ENCODE measurements at regions not wholly inside any gene's neighbourhood (a gene's known extent, or its start where the extent isn't known, plus 50 kb on each side); places are given as distances from the start of the nearest gene placed in this dataset.
"Not testable (repeated sequence)": the region's sequence is repeated elsewhere in the genome, so short reads cannot be mapped to it uniquely, and the experiment has no call there.

GRCh38 chr14:25298238-25298637 is 248.3 kb upstream of the STXBP6 start:
- no peaks in the 10 kb centered on the region for H3K4me1 ChIP-seq (replicated peaks in 1 of 2; ENCODE audit: control insufficient read depth in 2 of 2, insufficient read depth in 2 of 2, low read length in 2 of 2)
- no peaks in the 10 kb centered on the region for H3K9me3 ChIP-seq (replicated peaks; ENCODE audit: control insufficient read depth, insufficient read depth, low read depth, low read length)
- in situ Hi-C loops (cut with MboI) = no loop called here
- no peak overlapping the region for H2AFZ ChIP-seq (ENCODE audit: low read depth, low read length)
- FAIRE-seq (no peak), DNase-seq (ENCODE audit: extremely low read depth in 1 of 4, low spot score in 3 of 4) (no peak), ATAC-seq (no peak)
- no peaks in the 10 kb centered on the region for H3K27me3 ChIP-seq (ENCODE audit: control insufficient read depth in 2 of 2, insufficient read depth in 2 of 2, low read length in 2 of 2)
- no peak overlapping the region for H3K27ac ChIP-seq (ENCODE audit: extremely low read depth, low read depth, low read length)
- H3K4me3 ChIP-seq = no peak overlapping the region
- H3K79me2 ChIP-seq (ENCODE audit: control insufficient read depth, insufficient read depth, low read length) = no peaks in the 10 kb centered on the region
- H3K9ac ChIP-seq (ENCODE audit: insufficient read depth in 1 of 2, low read depth in 2 of 2, low read length in 2 of 2) = no peak overlapping the region
- POLR2A ChIA-PET = no interaction called here
- no peak overlapping the region for H3K4me2 ChIP-seq (ENCODE audit: insufficient read depth, low read length)
- TF ChIP-seq MAFF (IDR thresholded peaks at IDR 0.05; ENCODE audit: low read length) (peak; percentile 15; the same call in 1 of the 2 replicates), ZNF316 (IDR thresholded peaks at IDR 0.05) (peak; percentile 14; the same call in 1 of the 2 replicates)
- TF ChIP-seq, protein P1, sequence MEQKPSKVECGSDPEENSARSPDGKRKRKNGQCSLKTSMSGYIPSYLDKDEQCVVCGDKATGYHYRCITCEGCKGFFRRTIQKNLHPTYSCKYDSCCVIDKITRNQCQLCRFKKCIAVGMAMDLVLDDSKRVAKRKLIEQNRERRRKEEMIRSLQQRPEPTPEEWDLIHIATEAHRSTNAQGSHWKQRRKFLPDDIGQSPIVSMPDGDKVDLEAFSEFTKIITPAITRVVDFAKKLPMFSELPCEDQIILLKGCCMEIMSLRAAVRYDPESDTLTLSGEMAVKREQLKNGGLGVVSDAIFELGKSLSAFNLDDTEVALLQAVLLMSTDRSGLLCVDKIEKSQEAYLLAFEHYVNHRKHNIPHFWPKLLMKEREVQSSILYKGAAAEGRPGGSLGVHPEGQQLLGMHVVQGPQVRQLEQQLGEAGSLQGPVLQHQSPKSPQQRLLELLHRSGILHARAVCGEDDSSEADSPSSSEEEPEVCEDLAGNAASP (IDR thresholded peaks at IDR 0.05) = no peak
- intact Hi-C loops (cut with micrococcal nuclease) = no loop called here
- no TSS peak for BruUV-seq (replicated peaks)
- CTCF ChIA-PET (ENCODE audit: low intra/inter-chr PET ratio) = no interaction called here
- H3K9me1 ChIP-seq (ENCODE audit: control insufficient read depth, insufficient read depth, low read length) = no peaks in the 10 kb centered on the region
- no peaks in the 10 kb centered on the region for H3K36me3 ChIP-seq (ENCODE audit: control insufficient read depth, insufficient read depth, low read length)
- H4K20me1 ChIP-seq (replicated peaks; ENCODE audit: control insufficient read depth, insufficient read depth, low read length) = no peaks in the 10 kb centered on the region

DNA sequence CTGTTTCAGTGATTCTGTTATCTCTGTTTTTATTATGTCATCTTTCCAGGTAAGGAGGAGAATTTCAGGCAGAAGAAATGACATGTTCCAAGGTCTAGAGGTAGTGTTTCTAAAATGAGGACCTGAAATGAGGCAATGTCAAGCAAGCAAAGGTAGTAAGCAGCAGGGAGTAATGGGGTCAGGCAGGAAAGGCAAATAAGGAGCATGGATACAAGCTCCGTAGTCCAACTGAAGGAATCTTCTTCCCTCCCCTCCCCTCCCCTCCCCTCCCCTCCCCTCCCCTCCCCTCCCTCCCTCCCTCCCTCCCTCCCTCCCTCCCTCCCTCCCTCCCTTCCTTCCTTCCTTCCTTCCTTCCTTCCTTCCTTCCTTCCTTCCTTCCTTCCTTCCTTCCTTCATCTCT is 240.2 kb upstream of the STXBP6 start:
- H3K9me3 ChIP-seq (replicated peaks; ENCODE audit: control insufficient read depth, insufficient read depth, low read depth, low read length); H3K27ac ChIP-seq (ENCODE audit: extremely low read depth, low read depth, low read length); FAIRE-seq; CTCF ChIA-PET (ENCODE audit: low intra/inter-chr PET ratio); ATAC-seq; H3K9me1 ChIP-seq (ENCODE audit: control insufficient read depth, insufficient read depth, low read length); in situ Hi-C loops (cut with MboI); H3K79me2 ChIP-seq (ENCODE audit: control insufficient read depth, insufficient read depth, low read length); H3K4me1 ChIP-seq (replicated peaks in 1 of 2; ENCODE audit: control insufficient read depth in 2 of 2, insufficient read depth in 2 of 2, low read length in 2 of 2); H3K9ac ChIP-seq (ENCODE audit: insufficient read depth in 1 of 2, low read depth in 2 of 2, low read length in 2 of 2); H3K4me2 ChIP-seq (ENCODE audit: insufficient read depth, low read length); BruUV-seq (replicated peaks); H3K36me3 ChIP-seq (ENCODE audit: control insufficient read depth, insufficient read depth, low read length); H2AFZ ChIP-seq (ENCODE audit: low read depth, low read length); intact Hi-C loops (cut with micrococcal nuclease); DNase-seq (ENCODE audit: extremely low read depth in 1 of 4, low spot score in 3 of 4); H4K20me1 ChIP-seq (replicated peaks; ENCODE audit: control insufficient read depth, insufficient read depth, low read length); H3K4me3 ChIP-seq; POLR2A ChIA-PET; H3K27me3 ChIP-seq (ENCODE audit: control insufficient read depth in 2 of 2, insufficient read depth in 2 of 2, low read length in 2 of 2): not testable (repeated sequence)
- no CpG with 5 or more reads among the region's 1 CpG for WGBS (ENCODE audit: insufficient coverage, low coverage, missing lambda C conversion rate)

Measured in K562 (cell line).